ENCODE measurements at regions not wholly inside any gene's neighbourhood (a gene's known extent, or its start where the extent isn't known, plus 50 kb on each side); places are given as distances from the start of the nearest gene placed in this dataset.

DNA sequence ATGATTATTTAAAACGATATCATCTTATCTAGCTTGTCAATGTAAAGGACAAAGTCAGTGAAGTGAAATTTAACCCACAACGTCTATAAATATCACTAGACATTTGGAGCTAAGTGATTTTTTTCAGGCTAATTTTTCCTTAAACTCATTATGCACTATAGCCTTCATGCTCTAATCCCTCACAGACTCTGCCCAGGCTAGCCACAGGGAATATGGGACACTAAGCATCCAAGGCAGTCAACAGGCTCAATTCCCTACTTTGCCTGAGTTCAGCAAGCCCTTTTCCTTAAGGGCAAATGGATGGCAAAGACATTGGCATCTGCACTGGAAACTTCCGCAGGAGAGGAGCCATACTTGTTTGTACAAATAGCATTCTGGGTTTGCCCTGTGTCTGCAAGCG, 577.0 kb downstream of the LMO4 start:
- Histone ChIP-seq H3K4me1 (ENCODE audit: insufficient read depth, low read length, poor library complexity, severe bottlenecking) (no peaks in the 10 kb centered on the region), H3K4me3 (ENCODE audit: low read depth, low read length, poor library complexity, severe bottlenecking) (no peak overlapping the region), H3K9me3 (ENCODE audit: low read length) (no peaks in the 10 kb centered on the region), H3K27ac (ENCODE audit: low read depth, low read length, poor library complexity, severe bottlenecking) (no peak overlapping the region), H2AFZ (ENCODE audit: low read length) (no peak overlapping the region), H3K79me2 (ENCODE audit: insufficient read depth, low read depth, low read length) (no peaks in the 10 kb centered on the region), H3K9me2 (ENCODE audit: insufficient read depth, low read length) (no peaks in the 10 kb centered on the region), H4K20me1 (ENCODE audit: insufficient read depth, low read length) (no peaks in the 10 kb centered on the region), H3K36me3 (ENCODE audit: insufficient read depth, low read length) (no peaks in the 10 kb centered on the region), H3K4me2 (ENCODE audit: low read length) (no peak overlapping the region)
- DNase-seq (ENCODE audit: low spot score) = no peak
- TF ChIP-seq, protein P1, sequence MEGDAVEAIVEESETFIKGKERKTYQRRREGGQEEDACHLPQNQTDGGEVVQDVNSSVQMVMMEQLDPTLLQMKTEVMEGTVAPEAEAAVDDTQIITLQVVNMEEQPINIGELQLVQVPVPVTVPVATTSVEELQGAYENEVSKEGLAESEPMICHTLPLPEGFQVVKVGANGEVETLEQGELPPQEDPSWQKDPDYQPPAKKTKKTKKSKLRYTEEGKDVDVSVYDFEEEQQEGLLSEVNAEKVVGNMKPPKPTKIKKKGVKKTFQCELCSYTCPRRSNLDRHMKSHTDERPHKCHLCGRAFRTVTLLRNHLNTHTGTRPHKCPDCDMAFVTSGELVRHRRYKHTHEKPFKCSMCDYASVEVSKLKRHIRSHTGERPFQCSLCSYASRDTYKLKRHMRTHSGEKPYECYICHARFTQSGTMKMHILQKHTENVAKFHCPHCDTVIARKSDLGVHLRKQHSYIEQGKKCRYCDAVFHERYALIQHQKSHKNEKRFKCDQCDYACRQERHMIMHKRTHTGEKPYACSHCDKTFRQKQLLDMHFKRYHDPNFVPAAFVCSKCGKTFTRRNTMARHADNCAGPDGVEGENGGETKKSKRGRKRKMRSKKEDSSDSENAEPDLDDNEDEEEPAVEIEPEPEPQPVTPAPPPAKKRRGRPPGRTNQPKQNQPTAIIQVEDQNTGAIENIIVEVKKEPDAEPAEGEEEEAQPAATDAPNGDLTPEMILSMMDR (conservative IDR thresholded peaks at IDR 0.05; ENCODE audit: low read length) = no peak
- no peak for TF ChIP-seq EZH2phosphoT487 (IDR thresholded peaks at IDR 0.05; ENCODE audit: borderline replicate concordance, low read depth, low read length)
- POLR2A ChIA-PET = no interaction called here
- intact Hi-C loops (cut with micrococcal nuclease; ENCODE audit: unreplicated experiment) = no loop called here
- CTCF ChIA-PET (ENCODE audit: unreplicated experiment) = no interaction called here
- BruUV-seq (replicated peaks) = no TSS peak

GRCh38 chr1:87906078-87906477, 577.4 kb downstream of the LMO4 start:
- H3K4me2 ChIP-seq (ENCODE audit: low read length) = no peak overlapping the region
- no peak for TF ChIP-seq EZH2phosphoT487 (IDR thresholded peaks at IDR 0.05; ENCODE audit: borderline replicate concordance, low read depth, low read length)
- TF ChIP-seq, protein P1 (conservative IDR thresholded peaks at IDR 0.05; ENCODE audit: low read length) = no peak
- DNase-seq (ENCODE audit: low spot score) = no peak
- H3K9me2 ChIP-seq (ENCODE audit: insufficient read depth, low read length) = no peaks in the 10 kb centered on the region
- BruUV-seq (replicated peaks) = no TSS peak
- H3K79me2 ChIP-seq (ENCODE audit: insufficient read depth, low read depth, low read length) = no peaks in the 10 kb centered on the region
- H3K4me3 ChIP-seq (ENCODE audit: low read depth, low read length, poor library complexity, severe bottlenecking) = no peak overlapping the region
- no peaks in the 10 kb centered on the region for H3K9me3 ChIP-seq (ENCODE audit: low read length)
- POLR2A ChIA-PET = no interaction called here
- CTCF ChIA-PET (ENCODE audit: unreplicated experiment) = no interaction called here
- H3K4me1 ChIP-seq (ENCODE audit: insufficient read depth, low read length, poor library complexity, severe bottlenecking) = no peaks in the 10 kb centered on the region
- H2AFZ ChIP-seq (ENCODE audit: low read length) = no peak overlapping the region
- no peak overlapping the region for H3K27ac ChIP-seq (ENCODE audit: low read depth, low read length, poor library complexity, severe bottlenecking)
- intact Hi-C loops (cut with micrococcal nuclease; ENCODE audit: unreplicated experiment) = no loop called here
- no peaks in the 10 kb centered on the region for H4K20me1 ChIP-seq (ENCODE audit: insufficient read depth, low read length)
- H3K36me3 ChIP-seq (ENCODE audit: insufficient read depth, low read length) = no peaks in the 10 kb centered on the region

GRCh38 chr1:87913361-87913760, 584.7 kb downstream of the LMO4 start:
- DNase-seq (ENCODE audit: low spot score) = no peak
- ChIA-PET CTCF (ENCODE audit: unreplicated experiment) (no interaction called here), POLR2A (interaction anchor here (0.8 to 1.4 kb wide), 3 partner anchors 12 to 33 kb away, joined by 3 to 5 read pairs (median 4); no protein-coding TSS in a partner anchor)
- Histone ChIP-seq H3K27ac (ENCODE audit: low read depth, low read length, poor library complexity, severe bottlenecking) (no peak overlapping the region), H2AFZ (ENCODE audit: low read length) (no peak overlapping the region), H3K4me3 (ENCODE audit: low read depth, low read length, poor library complexity, severe bottlenecking) (no peak overlapping the region), H3K9me2 (ENCODE audit: insufficient read depth, low read length) (no peaks in the 10 kb centered on the region), H4K20me1 (ENCODE audit: insufficient read depth, low read length) (no peaks in the 10 kb centered on the region), H3K9me3 (ENCODE audit: low read length) (peaks cover 3% of the 10 kb centered on the region; the same call in 1 of the 2 replicates), H3K36me3 (ENCODE audit: insufficient read depth, low read length) (no peaks in the 10 kb centered on the region), H3K4me2 (ENCODE audit: low read length) (no peak overlapping the region), H3K79me2 (ENCODE audit: insufficient read depth, low read depth, low read length) (no peaks in the 10 kb centered on the region), H3K4me1 (ENCODE audit: insufficient read depth, low read length, poor library complexity, severe bottlenecking) (no peaks in the 10 kb centered on the region)
- no TSS peak for BruUV-seq (replicated peaks)
- intact Hi-C loops (cut with micrococcal nuclease; ENCODE audit: unreplicated experiment) = no loop called here
- TF ChIP-seq, protein P1 (conservative IDR thresholded peaks at IDR 0.05; ENCODE audit: low read length) = no peak
- no peak for TF ChIP-seq EZH2phosphoT487 (IDR thresholded peaks at IDR 0.05; ENCODE audit: borderline replicate concordance, low read depth, low read length)

Data from OCI-LY7 (cell line).